GOT3 (cell line): ENCODE measurements at regions not wholly inside any gene's neighbourhood (a gene's known extent, or its start where the extent isn't known, plus 50 kb on each side); places are given as distances from the start of the nearest gene placed in this dataset.
"Not testable (repeated sequence)": the region's sequence is repeated elsewhere in the genome, so short reads cannot be mapped to it uniquely, and the experiment has no call there.

Source experiments
- DNase-seq: peaks from one replicate; lab custom pipeline; 2025; ENCODE audit warnings: mixed read lengths; lab: John Stamatoyannopoulos, UW

- DNase-seq, result no peak
Measured at GRCh38 chr4:188287169-188287894, 148.1 kb downstream of the TRIML1 start.

GRCh38 chr4:188289531-188290125 is 150.4 kb downstream of the TRIML1 start:
- DNase-seq, result no peak

DNA sequence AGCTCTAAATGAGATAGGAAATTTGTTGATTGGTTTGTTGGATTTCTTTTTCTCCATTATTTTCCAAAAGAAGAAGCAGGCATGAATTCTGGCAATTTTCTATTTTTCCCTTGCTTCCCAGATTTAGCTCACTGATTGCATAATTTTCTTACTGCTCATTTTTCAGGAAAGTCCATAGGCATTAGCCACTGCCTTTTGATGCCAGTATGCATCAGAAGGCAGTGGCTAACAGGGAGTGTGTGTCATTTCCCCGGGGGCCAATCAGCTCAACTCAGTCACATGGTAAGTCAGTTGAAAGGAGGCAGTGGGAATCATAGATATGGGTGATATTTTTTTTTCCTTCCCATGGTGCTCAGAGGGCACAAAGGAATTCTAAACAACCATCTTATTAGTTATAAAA is 156.7 kb downstream of the TRIML1 start:
- no peak for DNase-seq

GRCh38 chr4:188296331-188296730 is 157.1 kb downstream of the TRIML1 start:
- no peak for DNase-seq

DNA sequence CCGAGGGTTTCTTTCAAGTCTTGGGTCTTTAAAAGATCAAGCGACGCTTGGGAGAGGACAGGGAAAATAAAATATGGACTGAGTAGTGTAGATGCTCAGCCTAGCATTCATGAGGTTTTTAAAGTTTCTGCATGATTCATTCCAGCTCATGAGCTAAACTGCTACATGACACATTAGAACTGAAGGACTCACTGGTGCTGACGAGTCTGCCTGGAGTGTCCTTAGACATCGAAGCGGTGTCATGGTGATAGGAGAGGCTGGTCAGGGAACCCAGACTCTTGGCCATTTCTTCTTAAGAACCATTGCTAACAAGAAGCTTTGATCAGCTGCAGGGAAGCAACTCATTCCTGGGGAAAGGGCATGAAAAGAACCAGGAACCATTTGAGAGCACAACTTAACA is 158.6 kb downstream of the TRIML1 start:
- DNase-seq, result no peak

GRCh38 chr4:188299161-188299560 is 159.9 kb downstream of the TRIML1 start:
- DNase-seq, result no peak

DNA sequence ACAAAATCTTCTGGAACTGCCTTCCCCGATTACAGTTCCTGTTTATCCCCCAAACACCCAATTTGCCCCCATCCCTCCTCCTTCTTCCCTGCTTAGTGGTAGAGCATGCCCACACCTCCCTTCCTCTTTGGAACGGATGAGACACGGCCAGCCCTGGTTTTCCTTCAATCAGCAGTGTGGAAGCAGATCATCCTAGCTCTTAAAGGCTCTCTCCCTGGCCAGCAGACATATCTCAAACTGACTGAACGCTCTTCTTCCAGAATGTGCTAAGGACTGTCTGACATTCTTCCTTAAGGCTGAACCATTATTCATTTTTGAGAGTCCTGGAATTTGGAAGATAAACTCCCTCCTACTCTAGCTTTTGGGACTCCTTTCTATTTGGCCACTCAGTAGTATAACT is 161.1 kb downstream of the TRIML1 start:
- no peak for DNase-seq

GRCh38 chr4:188305690-188306089 is 166.4 kb downstream of the TRIML1 start:
- no peak for DNase-seq

GRCh38 chr4:188307591-188307990 is 168.3 kb downstream of the TRIML1 start:
- no peak for DNase-seq

GRCh38 chr4:188308142-188308541 is 168.9 kb downstream of the TRIML1 start:
- no peak for DNase-seq

GRCh38 chr4:188316391-188316790 is 177.2 kb downstream of the TRIML1 start:
- no peak for DNase-seq

DNA sequence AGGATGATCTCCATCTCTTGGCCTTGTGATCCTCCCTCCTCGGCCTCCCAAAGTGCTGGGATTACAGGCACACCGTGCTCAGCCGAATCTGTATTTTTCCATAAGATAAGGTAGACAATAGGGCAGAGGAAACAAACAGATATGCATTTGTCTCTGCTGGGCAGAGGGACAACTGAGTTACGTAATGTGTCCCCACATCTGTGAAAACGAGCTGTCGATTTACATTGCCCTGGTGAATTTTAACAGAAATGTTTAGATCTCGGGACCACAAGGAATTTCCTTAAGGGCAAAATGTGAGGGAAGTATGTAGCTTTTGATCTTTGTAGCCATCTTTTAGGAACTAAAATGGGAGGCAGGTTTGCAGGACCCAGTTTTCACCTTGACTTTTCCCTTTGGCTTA is 189.7 kb downstream of the TRIML1 start:
- no peak for DNase-seq

DNA sequence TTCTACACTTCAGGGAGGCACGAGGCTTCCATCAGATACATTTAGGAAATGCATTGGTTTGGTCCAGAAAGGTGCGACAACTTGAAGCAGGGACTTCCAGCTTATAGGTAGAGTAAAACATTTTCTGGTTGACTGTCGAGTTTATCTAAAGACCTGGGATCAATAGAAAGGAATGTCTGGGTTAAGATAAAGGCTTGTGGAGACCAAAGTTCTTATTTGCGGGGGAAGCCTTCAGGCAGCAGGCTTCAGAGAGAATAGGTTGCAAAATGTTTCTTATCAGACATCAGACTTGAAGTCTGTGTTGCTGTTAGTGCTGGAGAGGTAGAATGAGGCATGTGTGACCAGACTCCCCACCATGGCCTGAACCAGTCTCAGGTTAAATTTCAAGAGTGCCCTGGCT is 190.3 kb downstream of the TRIML1 start:
- DNase-seq, result no peak

DNA sequence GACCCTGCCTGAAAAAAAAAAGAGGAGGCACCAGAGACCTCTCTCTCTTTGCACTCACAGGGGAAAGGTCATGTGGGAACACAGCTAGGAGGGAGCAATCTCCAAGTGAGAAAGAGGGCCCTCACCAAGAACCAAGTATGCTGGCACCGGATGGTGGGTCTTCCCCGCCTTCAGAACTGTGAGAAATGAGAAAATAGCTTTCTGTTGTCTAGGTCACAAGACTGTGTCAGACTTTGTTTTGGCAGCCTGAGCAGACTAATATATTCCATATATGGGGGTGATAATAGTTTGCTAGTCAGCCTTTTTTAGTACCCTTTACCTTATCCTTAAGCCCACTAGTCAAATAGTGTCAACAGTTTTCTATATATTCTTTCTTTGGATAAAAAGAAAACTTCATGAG is 193.0 kb downstream of the TRIML1 start:
- DNase-seq, result no peak

GRCh38 chr4:188336891-188337290 is 197.7 kb downstream of the TRIML1 start:
- DNase-seq, result no peak

- no peak for DNase-seq
Measured at GRCh38 chr4:188341428-188341827, 202.2 kb downstream of the TRIML1 start.

DNA sequence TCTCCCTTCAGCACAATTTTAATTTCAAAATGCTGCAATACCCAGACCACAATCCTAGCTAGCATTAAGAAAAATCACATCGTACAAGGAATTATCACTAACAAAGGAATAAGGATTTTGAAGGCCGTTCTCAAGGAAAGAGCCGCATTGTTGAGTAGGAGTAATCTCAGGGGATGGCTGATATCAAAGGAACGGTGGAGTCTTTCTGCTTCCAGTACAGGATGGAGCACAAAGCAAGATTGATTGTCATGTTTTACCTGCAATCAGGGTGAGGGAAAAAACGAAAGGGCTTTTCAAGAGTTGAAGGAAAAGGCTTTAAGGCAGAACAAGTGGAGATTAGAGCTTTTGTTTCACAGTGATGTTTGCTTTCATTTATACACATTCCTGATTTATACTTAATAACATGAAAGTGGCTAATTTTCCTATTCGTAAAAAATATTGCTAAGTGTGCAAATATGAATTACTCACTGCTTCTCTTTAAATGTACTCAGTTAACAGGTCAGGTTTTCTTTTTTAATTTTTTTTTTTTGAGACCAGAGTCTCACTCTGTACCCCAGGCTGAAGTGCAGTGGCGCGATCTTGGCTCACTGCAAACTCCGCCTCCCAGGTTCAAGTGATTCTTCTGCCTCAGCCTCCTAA is 207.0 kb downstream of the TRIML1 start:
- DNase-seq, result no peak

- no peak for DNase-seq
Measured at GRCh38 chr4:188347339-188347738, 208.1 kb downstream of the TRIML1 start.

GRCh38 chr4:188349569-188349968 is 210.3 kb downstream of the TRIML1 start:
- DNase-seq, result not testable (repeated sequence)

DNA sequence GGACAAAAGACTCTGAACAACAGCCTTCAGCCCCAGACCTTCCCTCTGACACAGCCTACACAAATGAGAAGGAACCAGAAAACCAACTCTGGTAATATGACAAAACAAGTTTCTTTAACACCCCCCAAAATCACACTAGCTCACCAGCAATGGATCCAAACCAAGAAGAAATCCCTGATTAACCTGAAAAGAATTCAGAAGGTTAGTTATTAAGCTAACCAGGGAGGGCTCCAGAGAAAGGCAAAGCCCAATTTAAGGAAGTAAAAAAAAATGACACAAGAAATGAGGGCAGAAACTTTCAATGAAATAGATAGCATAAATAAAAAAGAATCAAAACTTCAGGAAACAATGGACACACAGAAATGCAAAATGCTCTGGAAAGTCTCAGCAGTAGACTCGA is 224.0 kb downstream of the TRIML1 start:
- DNase-seq, result no peak

DNA sequence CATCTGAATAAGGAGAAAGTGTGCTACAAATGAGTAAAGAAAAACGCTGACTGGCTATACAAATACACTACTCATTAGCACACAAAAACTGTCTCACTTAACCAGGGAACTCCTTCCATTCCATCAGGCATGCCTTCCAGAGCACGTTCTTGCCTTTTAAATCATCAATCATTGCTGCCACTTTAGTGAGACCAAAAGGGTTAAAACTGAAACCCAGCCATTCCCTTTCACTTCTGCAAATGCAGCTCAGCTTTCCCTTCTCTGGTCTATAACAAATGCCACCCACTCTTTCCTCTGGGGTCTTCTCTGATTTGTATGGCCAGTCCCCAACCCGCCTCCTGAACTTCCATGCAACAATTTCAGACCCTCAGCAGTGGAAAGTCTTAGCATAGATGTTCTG is 231.5 kb downstream of the TRIML1 start:
- DNase-seq, result no peak

GRCh38 chr4:188372058-188372457 is 232.8 kb downstream of the TRIML1 start:
- DNase-seq, result no peak

- no peak for DNase-seq
Measured at GRCh38 chr4:188372829-188373228, 233.6 kb downstream of the TRIML1 start.
